Left colon (tissue), 2 donors: ENCODE measurements at regions not wholly inside any gene's neighbourhood (a gene's known extent, or its start where the extent isn't known, plus 50 kb on each side); places are given as distances from the start of the nearest gene placed in this dataset.
"Not testable (repeated sequence)": the region's sequence is repeated elsewhere in the genome, so short reads cannot be mapped to it uniquely, and the experiment has no call there.

Experiments used
- ATAC-seq: fragments of 200-7000 bp; cut with Tn5 transposase; one replicate; pipeline ENCODE4 v1.9.1; 2020; ENCODE audit warnings: mild to moderate bottlenecking, moderate library complexity
- DNase-seq, 2 donors: peaks; one replicate each; pipeline ENCODE4 v3.0.0-alpha.2; 2020
- intact Hi-C, 2 donors: fragments of 100-400 bp; cut with DNase I in 1 of 2; cut with micrococcal nuclease in 1 of 2; formaldehyde crosslinking; loops; one replicate each; pipeline versions ENCODE4 v1.11.2 to v1.14.0; 2022; cut with DNase I, micrococcal nuclease
- donor health status: DM: no; HTN: no; CAD: no.
- donor health status: DM: yes; HTN: yes; CAD: no.

GRCh38 chr3:105972069-105972468 is 103.3 kb upstream of the CBLB start:
- ATAC-seq (no peak), DNase-seq (no peak)
- intact Hi-C loops = no loop called here

- no peak for ATAC-seq
- intact Hi-C loops = no loop called here
These were observed 105.6 kb upstream of the CBLB start for GRCh38 chr3:105974381-105974780.

GRCh38 chr3:105976196-105976595 is 107.4 kb upstream of the CBLB start:
- ATAC-seq (no peak), DNase-seq (no peak)
- intact Hi-C loops = no loop called here

More at GRCh38 chr3:105974381-105974780, 105.6 kb upstream of the CBLB start:
- no peak for DNase-seq

GRCh38 chr3:105979961-105980360 is 111.1 kb upstream of the CBLB start:
- intact Hi-C loops = no loop called here
- no peak for ATAC-seq
- DNase-seq = no peak

- intact Hi-C loops = no loop called here
- DNase-seq (no peak), ATAC-seq (no peak)
These were observed 113.4 kb upstream of the CBLB start for GRCh38 chr3:105982207-105982606.

GRCh38 chr3:105984837-105985236 is 116.0 kb upstream of the CBLB start:
- intact Hi-C loops = no loop called here
- ATAC-seq (no peak), DNase-seq (no peak)

GRCh38 chr3:105986343-105986742 is 117.5 kb upstream of the CBLB start:
- intact Hi-C loops, DNase-seq, ATAC-seq: not testable (repeated sequence)

GRCh38 chr3:105987809-105988208 is 119.0 kb upstream of the CBLB start:
- ATAC-seq (no peak), DNase-seq (no peak)
- intact Hi-C loops = no loop called here

GRCh38 chr3:105988540-105989212 is 119.9 kb upstream of the CBLB start:
- ATAC-seq (no peak), DNase-seq (no peak)
- intact Hi-C loops = no loop called here

- no peak for ATAC-seq
- DNase-seq = no peak
- intact Hi-C loops = no loop called here
These were observed 128.0 kb upstream of the CBLB start for GRCh38 chr3:105996781-105997180.

GRCh38 chr3:105997466-105997799 is 128.6 kb upstream of the CBLB start:
- intact Hi-C loops = no loop called here
- DNase-seq (no peak), ATAC-seq (no peak)

GRCh38 chr3:105997800-105998526 is 129.2 kb upstream of the CBLB start:
- DNase-seq (no peak), ATAC-seq (peak; percentile 46)
- intact Hi-C loops = no loop called here

GRCh38 chr3:105999856-106000255 is 131.0 kb upstream of the CBLB start:
- ATAC-seq = no peak
- no peak for DNase-seq
- intact Hi-C loops = no loop called here

- intact Hi-C loops = no loop called here
- DNase-seq (no peak), ATAC-seq (no peak)
These were observed 133.1 kb upstream of the CBLB start for GRCh38 chr3:106001923-106002322.

- ATAC-seq = no peak
- no peak for DNase-seq
- intact Hi-C loops = no loop called here
These were observed 135.4 kb upstream of the CBLB start for GRCh38 chr3:106004137-106004681.

- no peak for ATAC-seq
- no peak for DNase-seq
- intact Hi-C loops = no loop called here
These were observed 136.0 kb upstream of the CBLB start for GRCh38 chr3:106004826-106005225.

- DNase-seq = no peak
- intact Hi-C loops = no loop called here
- ATAC-seq = no peak
These were observed 137.2 kb upstream of the CBLB start for GRCh38 chr3:106006001-106006400.

GRCh38 chr3:106006571-106006970 is 137.8 kb upstream of the CBLB start:
- intact Hi-C loops = no loop called here
- DNase-seq (no peak), ATAC-seq (no peak)

- ATAC-seq (no peak), DNase-seq (no peak)
- intact Hi-C loops = no loop called here
These were observed 138.7 kb upstream of the CBLB start for GRCh38 chr3:106007512-106007911.

- no peak for ATAC-seq
- intact Hi-C loops = no loop called here
- no peak for DNase-seq
These were observed 140.0 kb upstream of the CBLB start for GRCh38 chr3:106008766-106009165.

- ATAC-seq (no peak), DNase-seq (no peak)
- intact Hi-C loops = no loop called here
These were observed 142.0 kb upstream of the CBLB start for GRCh38 chr3:106010829-106011228.
